ENCODE measurements at regions not wholly inside any gene's neighbourhood (a gene's known extent, or its start where the extent isn't known, plus 50 kb on each side); places are given as distances from the start of the nearest gene placed in this dataset.

- Histone ChIP-seq H3K56ac (ENCODE audit: extremely low read depth, insufficient read depth, low read length) (no peak overlapping the region), H2AK9ac (replicated peaks; ENCODE audit: low read depth, low read length, poor library complexity) (no peak overlapping the region), H4K20me1 (ENCODE audit: insufficient read depth, low read length) (no peaks in the 10 kb centered on the region), H3K27me3 (ENCODE audit: control insufficient read depth, insufficient read depth, low read length) (no peaks in the 10 kb centered on the region), H2AK5ac (ENCODE audit: low read depth, low read length) (no peak overlapping the region), H3K9me3 (ENCODE audit: control insufficient read depth, insufficient read depth, low read length) (no peaks in the 10 kb centered on the region), H3K9ac (ENCODE audit: low read depth, low read length) (no peak overlapping the region), H3K79me1 (ENCODE audit: low read depth in 1 of 2, low read length in 2 of 2) (no peaks in the 10 kb centered on the region), H3K23ac (ENCODE audit: low read depth, low read length) (no peak overlapping the region), H3K4me1 (ENCODE audit: control insufficient read depth, insufficient read depth, low read length) (no peaks in the 10 kb centered on the region), H3K27ac (ENCODE audit: insufficient read depth, low read length) (no peak overlapping the region), H2BK120ac (ENCODE audit: low read depth, low read length) (no peak overlapping the region), H3K14ac (replicated peaks; ENCODE audit: low read depth, low read length) (no peak overlapping the region), H3K4me2 (ENCODE audit: low read depth, low read length) (no peak overlapping the region), H3K9me1 (ENCODE audit: insufficient read depth, low read length) (no peaks in the 10 kb centered on the region), H2AFZ (replicated peaks; ENCODE audit: low read length, poor library complexity) (no peak overlapping the region), H2BK5ac (ENCODE audit: low read depth, low read length, poor library complexity, severe bottlenecking) (no peak overlapping the region), H2BK15ac (ENCODE audit: low read depth, low read length) (no peak overlapping the region), H3K36me3 (ENCODE audit: control insufficient read depth, insufficient read depth, low read length) (no peaks in the 10 kb centered on the region), H3K18ac (ENCODE audit: low read depth, low read length) (no peak overlapping the region), H3K4ac (ENCODE audit: low read depth, low read length) (no peak overlapping the region), H4K8ac (ENCODE audit: low read depth in 2 of 2, low read length in 2 of 2) (no peak overlapping the region), H4K91ac (ENCODE audit: insufficient read depth, low read depth, low read length) (no peak overlapping the region), H2BK20ac (ENCODE audit: low read depth, low read length) (no peak overlapping the region), H3K4me3 (ENCODE audit: insufficient read depth, low read depth, low read length) (no peak overlapping the region), H4K5ac (ENCODE audit: low read depth, low read length) (no peak overlapping the region)
- no CpG with 5 or more reads among the region's 4 CpGs for WGBS, 2 experiments (ENCODE audit: extremely low coverage in 2 of 2, insufficient read length in 1 of 2)
- BruUV-seq (replicated peaks): no TSS peak
- in situ Hi-C loops (cut with MboI; ENCODE audit: low sequenced_read_pairs) (no loop called here), intact Hi-C loops (cut with micrococcal nuclease) (no loop called here), dilution Hi-C loops (cut with HindIII; ENCODE audit: low sequenced_read_pairs, unreplicated experiment) (no loop called here)
- TF ChIP-seq FOS (IDR thresholded peaks at IDR 0.05; ENCODE audit: low read depth, low read length) (no peak), CEBPB (IDR thresholded peaks at IDR 0.05; ENCODE audit: low read depth, low read length) (no peak), RCOR1 (IDR thresholded peaks at IDR 0.05; ENCODE audit: insufficient replicate concordance, low read length) (no peak), ELK1 (IDR thresholded peaks at IDR 0.05; ENCODE audit: borderline replicate concordance, low read depth, low read length) (no peak)
- no peak for ATAC-seq (ENCODE audit: low read depth)
- CTCF ChIA-PET: no interaction called here
- no peak for DNase-seq
- POLR2A ChIA-PET (ENCODE audit: unreplicated experiment): no interaction called here
These were observed 326.9 kb upstream of the AGA start for GRCh38 chr4:177769155-177769554.

All from IMR-90 (cell line).